Endothelial cell of umbilical vein (primary cell): ENCODE measurements at regions not wholly inside any gene's neighbourhood (a gene's known extent, or its start where the extent isn't known, plus 50 kb on each side); places are given as distances from the start of the nearest gene placed in this dataset.

ENCODE experiments used
- BruUV-seq: library from RNA; stranded (reverse); fragments of 400-500 nt; replicated peaks from 2 replicates; lab custom pipeline; 2021; lab: Mats Ljungman, UMichigan
- CTCF ChIA-PET: fragments of 300-600, 350-600 bp; sonication (Branson Sonifier 250); formaldehyde crosslinking; loops from one replicate; lab custom pipeline; 2021; ENCODE audit warnings: antibody characterized with exemption, inconsistent platforms; lab: Charles Lee
- POLR2A ChIA-PET: fragments of 300-600, 350-600 bp; sonication (Branson Sonifier 250); formaldehyde crosslinking; loops from one replicate; lab custom pipeline; 2021; ENCODE audit warnings: antibody characterized with exemption, inconsistent platforms; lab: Charles Lee
- DNase-seq: peaks from one replicate; pipeline ENCODE4 v3.0.0-alpha.2; 2011; ENCODE audit warnings: low read depth, low spot score
- FAIRE-seq: peaks from 2 replicates; lab custom pipeline; 2011; peaks lifted over from hg19 to GRCh38; lab: Jason Lieb, UNC
- H2AFZ ChIP-seq: 2 replicates; pipeline ENCODE4 v1.6.0; 2012; ENCODE audit warnings: low read depth, low read length, control low read depth, inconsistent platforms
- H3K27ac ChIP-seq: 2 replicates; pipeline ENCODE4 v1.5.1; 2011; ENCODE audit warnings: low read depth, mild to moderate bottlenecking, control low read depth, low read length, moderate library complexity; ENCODE audit not compliant: insufficient read depth
- H3K27me3 ChIP-seq, 2 experiments: 2 replicates each; pipeline versions ENCODE4 v1.6.0 to v1.6.1; 2011; ENCODE audit warnings: low read length in 2 of 2, mixed read lengths in 1 of 2; ENCODE audit not compliant: control insufficient read depth in 2 of 2, insufficient read depth in 2 of 2
- H3K36me3 ChIP-seq, 2 experiments: 2 replicates in 1 of 2; 3 replicates in 1 of 2; pipeline ENCODE4 v1.5.1; 2011; ENCODE audit warnings: low read length in 2 of 2, mild to moderate bottlenecking in 1 of 2, moderate library complexity in 1 of 2; ENCODE audit not compliant: control insufficient read depth in 2 of 2, insufficient read depth in 2 of 2; ENCODE audit errors: extremely low read depth in 1 of 2
- H3K4me1 ChIP-seq: 3 replicates; pipeline ENCODE4 v1.5.1; 2011; ENCODE audit warnings: mild to moderate bottlenecking, low read length; ENCODE audit not compliant: control insufficient read depth, insufficient read depth; ENCODE audit errors: extremely low read depth
- H3K4me2 ChIP-seq: 2 replicates; pipeline ENCODE4 v1.6.1; 2011; ENCODE audit warnings: low read length, control low read depth, mixed read lengths; ENCODE audit not compliant: insufficient read depth
- H3K4me3 ChIP-seq, 3 experiments: fragments of 200-600 bp in 1 of 3; sonication (generic), shearing (Covaris generic) in 1 of 3; replicated peaks in 1 of 3; 2 replicates each; pipeline ENCODE4 v1.5.1; 2011 to 2016; ENCODE audit warnings: control low read depth in 3 of 3, low read length in 3 of 3, mild to moderate bottlenecking in 2 of 3, inconsistent platforms in 1 of 3, low read depth in 1 of 3, moderate library complexity in 1 of 3; ENCODE audit not compliant: insufficient read depth in 1 of 3
- H3K79me2 ChIP-seq: 2 replicates; pipeline ENCODE4 v1.6.0; 2012; ENCODE audit warnings: low read length, inconsistent platforms; ENCODE audit not compliant: control insufficient read depth, insufficient read depth
- H3K9ac ChIP-seq: replicated peaks from 2 replicates; pipeline ENCODE3; 2011; ENCODE audit warnings: low read length, control low read depth; ENCODE audit not compliant: insufficient read depth; ENCODE audit errors: extremely low read depth
- H3K9me1 ChIP-seq: replicated peaks from 3 replicates; pipeline ENCODE4 v1.6.0; 2011; ENCODE audit warnings: mild to moderate bottlenecking, low read length; ENCODE audit not compliant: control insufficient read depth, insufficient read depth; ENCODE audit errors: extremely low read depth
- H3K9me3 ChIP-seq: replicated peaks from 2 replicates; pipeline ENCODE4 v1.5.1; 2012; ENCODE audit warnings: low read length, inconsistent platforms; ENCODE audit not compliant: control insufficient read depth, insufficient read depth
- H4K20me1 ChIP-seq: replicated peaks from 2 replicates; pipeline ENCODE3; 2011; ENCODE audit warnings: mild to moderate bottlenecking, low read length; ENCODE audit not compliant: control insufficient read depth, insufficient read depth; ENCODE audit errors: extremely low read depth
- CTCF ChIP-seq, 2 donors: IDR thresholded peaks; 1 replicate in 1 of 2; 2 replicates in 1 of 2; pipeline ENCODE4 v1.5.1; 2011; ENCODE audit warnings: low read length in 2 of 2, mild to moderate bottlenecking in 2 of 2, moderate library complexity in 2 of 2, control low read depth in 1 of 2, inconsistent platforms in 1 of 2, low read depth in 1 of 2; ENCODE audit not compliant: insufficient read depth in 1 of 2; ENCODE audit errors: extremely low read depth in 1 of 2
- EZH2 ChIP-seq: IDR thresholded peaks from 2 replicates; pipeline ENCODE4 v1.6.1; 2012; ENCODE audit warnings: borderline replicate concordance, low read depth, mild to moderate bottlenecking, moderate library complexity, low read length, inconsistent platforms; ENCODE audit not compliant: severe bottlenecking
- FOS ChIP-seq: IDR thresholded peaks from 2 replicates; pipeline ENCODE4 v1.6.1; 2011; ENCODE audit warnings: mild to moderate bottlenecking, low read length, moderate library complexity, borderline replicate concordance; ENCODE audit not compliant: insufficient read depth
- GATA2 ChIP-seq: IDR thresholded peaks from 2 replicates; pipeline ENCODE4 v1.7.0; 2011; ENCODE audit warnings: low read depth, mild to moderate bottlenecking, moderate library complexity, mixed read lengths, low read length; ENCODE audit not compliant: insufficient read length, insufficient read depth
- JUN ChIP-seq: IDR thresholded peaks from 2 replicates; pipeline ENCODE4 v1.6.1; 2011; ENCODE audit warnings: borderline replicate concordance, low read depth; ENCODE audit not compliant: insufficient read length, insufficient read depth
- MAX ChIP-seq: IDR thresholded peaks from 2 replicates; pipeline ENCODE4 v1.6.1; 2011; ENCODE audit not compliant: insufficient read depth, insufficient read length
- MYC ChIP-seq: IDR thresholded peaks from one replicate; pipeline ENCODE4 v1.6.1; 2011; ENCODE audit warnings: mild to moderate bottlenecking, low read depth, low read length
- POLR2A ChIP-seq: IDR thresholded peaks from 2 replicates; pipeline ENCODE4 v1.6.1; 2012; ENCODE audit warnings: low read depth, mild to moderate bottlenecking, control low read depth, low read length
- POLR2AphosphoS5 ChIP-seq: IDR thresholded peaks from 2 replicates; pipeline ENCODE4 v1.6.1; 2012; ENCODE audit warnings: low read depth, mild to moderate bottlenecking, control low read depth, low read length, moderate library complexity; ENCODE audit not compliant: insufficient read depth
- dilution Hi-C: fragments of 300-500 bp; cut with MboI; formaldehyde crosslinking; loops from one replicate; pipeline ENCODE4 v1.15.0; 2019; ENCODE audit warnings: low sequenced_read_pairs; ENCODE audit not compliant: extremely low pct_ligation_motif_present
- intact Hi-C: fragments of 100-400 bp; cut with micrococcal nuclease; formaldehyde crosslinking; loops from one replicate; pipeline ENCODE4 v1.10.0; 2022

- no peaks in the 10 kb centered on the region for H4K20me1 ChIP-seq
- no peaks in the 10 kb centered on the region for H3K9me3 ChIP-seq
- H3K27ac ChIP-seq: no peak overlapping the region
- H3K27me3 ChIP-seq: no peaks in the 10 kb centered on the region
- no peak overlapping the region for H3K9ac ChIP-seq
- no TSS peak for BruUV-seq
- ChIA-PET CTCF (no interaction called here), POLR2A (no interaction called here)
- DNase-seq (no peak), FAIRE-seq (no peak)
- H3K79me2 ChIP-seq: no peaks in the 10 kb centered on the region
- H3K4me1 ChIP-seq: no peaks in the 10 kb centered on the region
- no peak overlapping the region for H2AFZ ChIP-seq
- dilution Hi-C loops (no loop called here), intact Hi-C loops (no loop called here)
- H3K36me3 ChIP-seq: no peaks in the 10 kb centered on the region
- no peak overlapping the region for H3K4me2 ChIP-seq
- TF ChIP-seq POLR2AphosphoS5 (no peak), EZH2 (no peak), GATA2 (no peak), MYC (no peak), POLR2A (no peak), JUN (no peak), CTCF (IDR thresholded peaks at IDR 0.05; ENCODE audit: extremely low read depth in 1 of 2, insufficient read depth in 1 of 2, low read depth in 1 of 2, low read length in 2 of 2) (no peak), FOS (no peak), MAX (no peak)
- no peaks in the 10 kb centered on the region for H3K9me1 ChIP-seq
- no peak overlapping the region for H3K4me3 ChIP-seq
Observed at GRCh38 chr4:116547632-116548031, 537.7 kb downstream of the TRAM1L1 start.
